ENCODE measurements at regions not wholly inside any gene's neighbourhood (a gene's known extent, or its start where the extent isn't known, plus 50 kb on each side); places are given as distances from the start of the nearest gene placed in this dataset.

DNA sequence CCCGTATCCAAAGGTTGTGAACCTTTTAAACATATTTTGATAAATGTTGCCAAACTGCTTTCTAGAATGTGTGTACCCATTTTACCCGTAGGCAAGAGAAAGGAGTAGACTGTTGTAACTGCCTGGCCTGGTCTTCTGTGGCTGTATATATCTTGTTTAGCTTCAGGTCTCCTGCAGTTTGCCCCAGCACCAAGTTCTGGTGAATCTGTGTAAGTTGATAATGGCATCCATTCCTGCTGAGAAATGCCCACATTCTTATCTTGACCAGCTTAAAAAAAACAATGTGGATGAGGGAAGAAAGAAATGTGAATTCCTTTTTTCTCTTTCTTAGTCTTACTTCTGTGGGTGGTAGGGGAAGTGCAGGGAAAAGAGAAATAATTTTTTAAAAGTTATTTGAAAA, 53.3 kb upstream of the TLE3 start:
- TF ChIP-seq, protein P1, sequence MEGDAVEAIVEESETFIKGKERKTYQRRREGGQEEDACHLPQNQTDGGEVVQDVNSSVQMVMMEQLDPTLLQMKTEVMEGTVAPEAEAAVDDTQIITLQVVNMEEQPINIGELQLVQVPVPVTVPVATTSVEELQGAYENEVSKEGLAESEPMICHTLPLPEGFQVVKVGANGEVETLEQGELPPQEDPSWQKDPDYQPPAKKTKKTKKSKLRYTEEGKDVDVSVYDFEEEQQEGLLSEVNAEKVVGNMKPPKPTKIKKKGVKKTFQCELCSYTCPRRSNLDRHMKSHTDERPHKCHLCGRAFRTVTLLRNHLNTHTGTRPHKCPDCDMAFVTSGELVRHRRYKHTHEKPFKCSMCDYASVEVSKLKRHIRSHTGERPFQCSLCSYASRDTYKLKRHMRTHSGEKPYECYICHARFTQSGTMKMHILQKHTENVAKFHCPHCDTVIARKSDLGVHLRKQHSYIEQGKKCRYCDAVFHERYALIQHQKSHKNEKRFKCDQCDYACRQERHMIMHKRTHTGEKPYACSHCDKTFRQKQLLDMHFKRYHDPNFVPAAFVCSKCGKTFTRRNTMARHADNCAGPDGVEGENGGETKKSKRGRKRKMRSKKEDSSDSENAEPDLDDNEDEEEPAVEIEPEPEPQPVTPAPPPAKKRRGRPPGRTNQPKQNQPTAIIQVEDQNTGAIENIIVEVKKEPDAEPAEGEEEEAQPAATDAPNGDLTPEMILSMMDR (IDR thresholded peaks at IDR 0.05): no peak
- TF ChIP-seq POLR2A (IDR thresholded peaks at IDR 0.05): no peak

Measured in heart left ventricle (tissue), 13 donors.